ENCODE measurements at regions not wholly inside any gene's neighbourhood (a gene's known extent, or its start where the extent isn't known, plus 50 kb on each side); places are given as distances from the start of the nearest gene placed in this dataset.
"Not testable (repeated sequence)": the region's sequence is repeated elsewhere in the genome, so short reads cannot be mapped to it uniquely, and the experiment has no call there.

DNA sequence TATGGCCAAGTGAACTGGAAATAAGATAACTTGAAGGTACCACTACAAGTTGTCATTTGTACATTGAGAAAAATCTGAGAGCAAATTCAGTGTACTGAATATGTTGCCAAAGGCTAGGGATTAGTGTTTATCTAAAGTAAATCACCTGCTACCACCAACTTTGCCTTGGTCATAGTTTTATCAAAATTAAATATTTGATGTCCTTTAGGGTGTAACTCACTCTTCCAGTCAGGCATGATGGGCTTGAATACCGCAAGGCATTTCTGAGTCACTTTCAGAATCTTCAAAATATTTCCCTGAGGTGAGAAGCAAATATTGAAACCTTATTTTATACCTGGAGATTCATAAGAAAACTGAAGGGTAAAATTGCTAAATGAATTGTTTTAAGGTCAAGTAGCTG, 1338.6 kb upstream of the ACO1 start:
- no peaks in the 10 kb centered on the region for H3K9me3 ChIP-seq (replicated peaks; ENCODE audit: control insufficient read depth, insufficient read depth, low read length)
- no peaks in the 10 kb centered on the region for H3K9me1 ChIP-seq (replicated peaks; ENCODE audit: control insufficient read depth, extremely low read depth, insufficient read depth, low read length)
- dilution Hi-C loops (cut with MboI; ENCODE audit: extremely low pct_ligation_motif_present, low sequenced_read_pairs), result no loop called here
- no peak for TF ChIP-seq CTCF (IDR thresholded peaks at IDR 0.05; ENCODE audit: extremely low read depth in 1 of 2, insufficient read depth in 1 of 2, low read depth in 1 of 2, low read length in 2 of 2)
- TF ChIP-seq MYC (IDR thresholded peaks at IDR 0.05; ENCODE audit: low read depth, low read length), result no peak
- no peak for TF ChIP-seq GATA2 (IDR thresholded peaks at IDR 0.05; ENCODE audit: insufficient read depth, insufficient read length, low read depth, low read length)
- TF ChIP-seq POLR2AphosphoS5 (IDR thresholded peaks at IDR 0.05; ENCODE audit: insufficient read depth, low read depth, low read length), result no peak
- no peak for TF ChIP-seq FOS (IDR thresholded peaks at IDR 0.05; ENCODE audit: borderline replicate concordance, insufficient read depth, low read length)
- no peak for TF ChIP-seq MAX (IDR thresholded peaks at IDR 0.05; ENCODE audit: insufficient read depth, insufficient read length)
- no peak for TF ChIP-seq POLR2A (IDR thresholded peaks at IDR 0.05; ENCODE audit: low read depth, low read length)
- no peak for TF ChIP-seq JUN (IDR thresholded peaks at IDR 0.05; ENCODE audit: borderline replicate concordance, insufficient read depth, insufficient read length, low read depth)
- no peak for TF ChIP-seq EZH2 (IDR thresholded peaks at IDR 0.05; ENCODE audit: borderline replicate concordance, low read depth, low read length, severe bottlenecking)
- no peak overlapping the region for H3K27ac ChIP-seq (ENCODE audit: insufficient read depth, low read depth, low read length)
- H3K4me1 ChIP-seq (ENCODE audit: control insufficient read depth, extremely low read depth, insufficient read depth, low read length), result no peaks in the 10 kb centered on the region
- FAIRE-seq (no peak), DNase-seq (ENCODE audit: low read depth, low spot score) (no peak)
- H3K79me2 ChIP-seq (ENCODE audit: control insufficient read depth, insufficient read depth, low read length), result no peaks in the 10 kb centered on the region
- no peaks in the 10 kb centered on the region for H3K36me3 ChIP-seq (ENCODE audit: control insufficient read depth in 2 of 2, extremely low read depth in 1 of 2, insufficient read depth in 2 of 2, low read length in 2 of 2)
- no peaks in the 10 kb centered on the region for H4K20me1 ChIP-seq (replicated peaks; ENCODE audit: control insufficient read depth, extremely low read depth, insufficient read depth, low read length)
- CTCF ChIA-PET, result no interaction called here
- no peak overlapping the region for H3K4me2 ChIP-seq (ENCODE audit: insufficient read depth, low read length)
- BruUV-seq (replicated peaks), result no TSS peak
- POLR2A ChIA-PET, result no interaction called here
- H3K9ac ChIP-seq (replicated peaks; ENCODE audit: extremely low read depth, insufficient read depth, low read length), result no peak overlapping the region
- no peaks in the 10 kb centered on the region for H3K27me3 ChIP-seq (ENCODE audit: control insufficient read depth in 2 of 2, insufficient read depth in 2 of 2, low read length in 2 of 2)
- no peak overlapping the region for H2AFZ ChIP-seq (ENCODE audit: low read depth, low read length)
- H3K4me3 ChIP-seq (replicated peaks in 1 of 3; ENCODE audit: insufficient read depth in 1 of 3, low read depth in 1 of 3, low read length in 3 of 3), result no peak overlapping the region
- intact Hi-C loops (cut with micrococcal nuclease), result no loop called here

- POLR2A ChIA-PET; dilution Hi-C loops (cut with MboI; ENCODE audit: extremely low pct_ligation_motif_present, low sequenced_read_pairs): not testable (repeated sequence)
These were observed 1322.9 kb upstream of the ACO1 start for GRCh38 chr9:31061592-31061991.

More at GRCh38 chr9:31061592-31061991, 1322.9 kb upstream of the ACO1 start:
- H3K4me2 ChIP-seq (ENCODE audit: insufficient read depth, low read length); FAIRE-seq; BruUV-seq (replicated peaks); H4K20me1 ChIP-seq (replicated peaks; ENCODE audit: control insufficient read depth, extremely low read depth, insufficient read depth, low read length); H3K79me2 ChIP-seq (ENCODE audit: control insufficient read depth, insufficient read depth, low read length); H3K36me3 ChIP-seq (ENCODE audit: control insufficient read depth in 2 of 2, extremely low read depth in 1 of 2, insufficient read depth in 2 of 2, low read length in 2 of 2); H3K4me3 ChIP-seq (replicated peaks in 1 of 3; ENCODE audit: insufficient read depth in 1 of 3, low read depth in 1 of 3, low read length in 3 of 3); H3K27me3 ChIP-seq (ENCODE audit: control insufficient read depth in 2 of 2, insufficient read depth in 2 of 2, low read length in 2 of 2); H3K27ac ChIP-seq (ENCODE audit: insufficient read depth, low read depth, low read length); H2AFZ ChIP-seq (ENCODE audit: low read depth, low read length); H3K4me1 ChIP-seq (ENCODE audit: control insufficient read depth, extremely low read depth, insufficient read depth, low read length); H3K9me3 ChIP-seq (replicated peaks; ENCODE audit: control insufficient read depth, insufficient read depth, low read length); H3K9ac ChIP-seq (replicated peaks; ENCODE audit: extremely low read depth, insufficient read depth, low read length); intact Hi-C loops (cut with micrococcal nuclease); H3K9me1 ChIP-seq (replicated peaks; ENCODE audit: control insufficient read depth, extremely low read depth, insufficient read depth, low read length); DNase-seq (ENCODE audit: low read depth, low spot score); CTCF ChIA-PET: not testable (repeated sequence)
